B cell (primary cell): ENCODE measurements at regions not wholly inside any gene's neighbourhood (a gene's known extent, or its start where the extent isn't known, plus 50 kb on each side); places are given as distances from the start of the nearest gene placed in this dataset.

Source experiments
- CTCF ChIP-seq: fragments of 200-600 bp; IDR thresholded peaks from one replicate; pipeline ENCODE4 v1.8.0; 2022; ENCODE audit warnings: antibody characterized with exemption, mild to moderate bottlenecking
- EZH2 ChIP-seq: IDR thresholded peaks from 2 replicates; pipeline ENCODE4 v1.6.1; 2012; ENCODE audit warnings: borderline replicate concordance, low read depth, mild to moderate bottlenecking, moderate library complexity, low read length; ENCODE audit not compliant: insufficient read depth, poor library complexity, severe bottlenecking

DNA sequence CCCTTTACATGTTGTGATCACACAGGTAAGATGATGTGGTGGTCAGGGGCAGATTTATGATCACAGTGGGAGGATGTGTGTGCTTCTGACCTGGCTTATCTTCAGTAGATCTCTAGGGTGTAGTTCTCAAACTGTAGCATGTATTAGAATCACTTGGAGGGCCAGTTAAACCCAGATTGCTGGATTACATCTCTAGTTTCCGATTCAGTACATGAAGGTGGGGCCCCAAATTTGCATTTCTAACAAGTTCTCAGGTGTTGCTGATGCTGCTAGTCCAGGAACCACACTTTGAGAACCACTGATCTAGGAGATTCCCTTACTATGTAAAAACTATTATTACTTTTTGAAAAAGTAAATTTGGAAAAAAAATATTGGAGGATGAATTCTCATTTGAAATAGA lies 199.3 kb upstream of the GOLIM4 start:
- TF ChIP-seq CTCF (no peak), EZH2 (no peak)
